Suprapubic skin (tissue), 4 donors: ENCODE measurements at regions not wholly inside any gene's neighbourhood (a gene's known extent, or its start where the extent isn't known, plus 50 kb on each side); places are given as distances from the start of the nearest gene placed in this dataset.

Source experiments
- POLR2A ChIP-seq, 2 donors: fragments of 450-650 bp; IDR thresholded peaks; one replicate each; pipeline ENCODE4 v1.6.1; 2017; ENCODE audit warnings: antibody characterized with exemption in 2 of 2, mild to moderate bottlenecking in 2 of 2, moderate library complexity in 2 of 2
- POLR2AphosphoS5 ChIP-seq, 3 donors: sonication (generic); formaldehyde crosslinking; IDR thresholded peaks; one replicate each; pipeline ENCODE4 v1.6.1; 2017; ENCODE audit warnings: antibody characterized with exemption in 3 of 3

GRCh38 chr2:220510668-220511067 lies 883.2 kb downstream of the SLC4A3 start:
- TF ChIP-seq POLR2AphosphoS5 (IDR thresholded peaks at IDR 0.05) = no peak
- no peak for TF ChIP-seq POLR2A (IDR thresholded peaks at IDR 0.05)
